Keratinocyte (primary cell): ENCODE measurements at regions not wholly inside any gene's neighbourhood (a gene's known extent, or its start where the extent isn't known, plus 50 kb on each side); places are given as distances from the start of the nearest gene placed in this dataset.

Experiments
- DNase-seq: peaks from one replicate; pipeline ENCODE4 v3.0.0-alpha.2; 2011; ENCODE audit warnings: low read depth, missing footprints, low spot score
- FAIRE-seq: peaks from 2 replicates; lab custom pipeline; 2011; peaks lifted over from hg19 to GRCh38; lab: Jason Lieb, UNC
- H2AFZ ChIP-seq: 2 replicates; pipeline ENCODE4 v1.6.0; 2012; ENCODE audit warnings: low read length, control low read depth, inconsistent platforms; ENCODE audit not compliant: control insufficient read depth
- H3K27ac ChIP-seq: 2 replicates; pipeline ENCODE4 v1.5.1; 2011; ENCODE audit warnings: low read length; ENCODE audit not compliant: control insufficient read depth, insufficient read depth
- H3K27me3 ChIP-seq: 3 replicates; pipeline ENCODE4 v1.6.0; 2011; ENCODE audit warnings: low read length; ENCODE audit not compliant: control insufficient read depth, insufficient read depth; ENCODE audit errors: extremely low read depth
- H3K36me3 ChIP-seq, 2 experiments: 2 replicates in 1 of 2; 3 replicates in 1 of 2; pipeline ENCODE4 v1.5.1; 2011; ENCODE audit warnings: low read length in 2 of 2, mild to moderate bottlenecking in 1 of 2; ENCODE audit not compliant: control insufficient read depth in 2 of 2, insufficient read depth in 2 of 2; ENCODE audit errors: extremely low read depth in 1 of 2
- H3K4me1 ChIP-seq: 3 replicates; pipeline ENCODE4 v1.5.1; 2011; ENCODE audit warnings: low read length; ENCODE audit not compliant: control insufficient read depth, insufficient read depth; ENCODE audit errors: extremely low read depth
- H3K4me2 ChIP-seq: 3 replicates; pipeline ENCODE4 v1.6.0; 2011; ENCODE audit warnings: low read depth, low read length; ENCODE audit not compliant: control insufficient read depth, insufficient read depth; ENCODE audit errors: extremely low read depth
- H3K4me3 ChIP-seq, 3 experiments: fragments of 200-600 bp in 1 of 3; sonication (generic) in 1 of 3; 2 replicates in 2 of 3; 3 replicates in 1 of 3; pipeline ENCODE4 v1.5.1; 2011 to 2016; ENCODE audit warnings: low read length in 3 of 3, mild to moderate bottlenecking in 3 of 3, control low read depth in 2 of 3, inconsistent platforms in 1 of 3, low read depth in 1 of 3, mixed read lengths in 1 of 3, mixed run types in 1 of 3, moderate library complexity in 1 of 3; ENCODE audit not compliant: control insufficient read depth in 2 of 3, insufficient read depth in 2 of 3; ENCODE audit errors: extremely low read depth in 1 of 3
- H3K79me2 ChIP-seq: 2 replicates; pipeline ENCODE4 v1.6.0; 2012; ENCODE audit warnings: low read length; ENCODE audit not compliant: control insufficient read depth, insufficient read depth
- H3K9ac ChIP-seq: 3 replicates; pipeline ENCODE4 v1.6.0; 2011; ENCODE audit warnings: low read length; ENCODE audit not compliant: control insufficient read depth, insufficient read depth; ENCODE audit errors: extremely low read depth
- H3K9me1 ChIP-seq: 3 replicates; pipeline ENCODE4 v1.6.0; 2011; ENCODE audit warnings: low read length; ENCODE audit not compliant: control insufficient read depth, insufficient read depth; ENCODE audit errors: extremely low read depth
- H3K9me3 ChIP-seq: 2 replicates; pipeline ENCODE4 v1.5.1; 2012; ENCODE audit warnings: low read depth, low read length; ENCODE audit not compliant: control insufficient read depth
- H4K20me1 ChIP-seq: 3 replicates; pipeline ENCODE4 v1.6.0; 2011; ENCODE audit warnings: low read length; ENCODE audit not compliant: control insufficient read depth, insufficient read depth; ENCODE audit errors: extremely low read depth
- CTCF ChIP-seq, 3 experiments: IDR thresholded peaks in 1 of 3; conservative IDR thresholded peaks in 1 of 3; optimal IDR thresholded peaks in 1 of 3; 2 replicates in 2 of 3; 3 replicates in 1 of 3; pipeline versions ENCODE3 to v1.5.1; 2011; ENCODE audit warnings: low read length in 3 of 3, mild to moderate bottlenecking in 3 of 3, moderate library complexity in 2 of 3, control low read depth in 1 of 3, inconsistent platforms in 1 of 3; ENCODE audit not compliant: insufficient read depth in 2 of 3; ENCODE audit errors: extremely low read depth in 1 of 3
- EZH2 ChIP-seq: IDR thresholded peaks from one replicate; pipeline ENCODE4 v1.6.1; 2012; ENCODE audit warnings: inconsistent platforms, mild to moderate bottlenecking, low read length, moderate library complexity
- dilution Hi-C: fragments of 300-500 bp; cut with MboI; formaldehyde crosslinking; loops from one replicate; pipeline ENCODE4 v1.7.0; 2020; ENCODE audit warnings: low sequenced_read_pairs; ENCODE audit not compliant: extremely low pct_ligation_motif_present

- dilution Hi-C loops: no loop called here
- peaks cover under 1% of the 10 kb centered on the region for H3K4me1 ChIP-seq
- H3K36me3 ChIP-seq: no peaks in the 10 kb centered on the region
- no peak overlapping the region for H3K9ac ChIP-seq
- no peak overlapping the region for H3K4me2 ChIP-seq
- no peaks in the 10 kb centered on the region for H3K9me1 ChIP-seq
- TF ChIP-seq EZH2 (no peak), CTCF (optimal IDR thresholded peaks at IDR 0.05 in 1 of 3, IDR thresholded peaks at IDR 0.05 in 1 of 3, conservative IDR thresholded peaks at IDR 0.05 in 1 of 3; ENCODE audit: extremely low read depth in 1 of 3, insufficient read depth in 2 of 3, low read length in 3 of 3) (no peak)
- no peaks in the 10 kb centered on the region for H4K20me1 ChIP-seq
- no peak overlapping the region for H3K4me3 ChIP-seq
- H3K27me3 ChIP-seq: no peaks in the 10 kb centered on the region
- FAIRE-seq (no peak), DNase-seq (no peak)
- H3K79me2 ChIP-seq: no peaks in the 10 kb centered on the region
- no peak overlapping the region for H2AFZ ChIP-seq
- no peak overlapping the region for H3K27ac ChIP-seq
- no peaks in the 10 kb centered on the region for H3K9me3 ChIP-seq
Measured at GRCh38 chr2:145184741-145185651, 665.1 kb upstream of the ZEB2 start.

- DNase-seq (no peak), FAIRE-seq (peak; percentile 46)
- H3K9ac ChIP-seq: no peak overlapping the region
- no peaks in the 10 kb centered on the region for H3K36me3 ChIP-seq
- TF ChIP-seq EZH2 (no peak), CTCF (optimal IDR thresholded peaks at IDR 0.05 in 1 of 3, IDR thresholded peaks at IDR 0.05 in 1 of 3, conservative IDR thresholded peaks at IDR 0.05 in 1 of 3; ENCODE audit: extremely low read depth in 1 of 3, insufficient read depth in 2 of 3, low read length in 3 of 3) (no peak)
- no peak overlapping the region for H3K4me2 ChIP-seq
- dilution Hi-C loops: no loop called here
- peaks cover 3% of the 10 kb centered on the region for H3K27me3 ChIP-seq
- no peaks in the 10 kb centered on the region for H3K9me1 ChIP-seq
- no peak overlapping the region for H2AFZ ChIP-seq
- H3K27ac ChIP-seq: no peak overlapping the region
- H3K79me2 ChIP-seq: no peaks in the 10 kb centered on the region
- H3K4me3 ChIP-seq: no peak overlapping the region
- H3K9me3 ChIP-seq: no peaks in the 10 kb centered on the region
- H4K20me1 ChIP-seq: no peaks in the 10 kb centered on the region
- H3K4me1 ChIP-seq: no peaks in the 10 kb centered on the region
Measured at GRCh38 chr2:145169285-145169684, 649.4 kb upstream of the ZEB2 start.
